Raji (cell line): ENCODE measurements at regions not wholly inside any gene's neighbourhood (a gene's known extent, or its start where the extent isn't known, plus 50 kb on each side); places are given as distances from the start of the nearest gene placed in this dataset.

Experiments used
- POLR2A ChIP-seq: IDR thresholded peaks from 2 replicates; pipeline ENCODE4 v1.6.1; 2011; ENCODE audit warnings: low read depth, low read length, control low read depth; ENCODE audit not compliant: insufficient read depth

- TF ChIP-seq POLR2A, result no peak
These were observed 76.5 kb upstream of the TMEM170B start for GRCh38 chr6:11460837-11461661.

- no peak for TF ChIP-seq POLR2A
These were observed 77.4 kb upstream of the TMEM170B start for GRCh38 chr6:11460001-11460668.

GRCh38 chr6:11459079-11459610 is 78.4 kb upstream of the TMEM170B start:
- 0 out of 2 replicates have a peak, but pooled peaks have one; percentile 17 for TF ChIP-seq POLR2A

- no peak for TF ChIP-seq POLR2A
These were observed 79.0 kb upstream of the TMEM170B start for GRCh38 chr6:11458509-11458908.

- TF ChIP-seq POLR2A, result no peak
These were observed 87.5 kb upstream of the TMEM170B start for GRCh38 chr6:11450037-11450436.

- no peak for TF ChIP-seq POLR2A
These were observed 88.1 kb upstream of the TMEM170B start for GRCh38 chr6:11449408-11449807.

- no peak for TF ChIP-seq POLR2A
These were observed 89.5 kb upstream of the TMEM170B start for GRCh38 chr6:11448038-11448437.

GRCh38 chr6:11447265-11447664 is 90.3 kb upstream of the TMEM170B start:
- TF ChIP-seq POLR2A, result no peak

- TF ChIP-seq POLR2A, result no peak
These were observed 92.4 kb upstream of the TMEM170B start for GRCh38 chr6:11445146-11445545.

GRCh38 chr6:11442495-11442894 is 95.1 kb upstream of the TMEM170B start:
- TF ChIP-seq POLR2A, result no peak

GRCh38 chr6:11439876-11440275 is 97.7 kb upstream of the TMEM170B start:
- TF ChIP-seq POLR2A, result no peak

GRCh38 chr6:11439017-11439420 is 98.5 kb upstream of the TMEM170B start:
- TF ChIP-seq POLR2A, result no peak

GRCh38 chr6:11437824-11438459 is 99.6 kb upstream of the TMEM170B start:
- TF ChIP-seq POLR2A, result no peak

- no peak for TF ChIP-seq POLR2A
These were observed 100.9 kb upstream of the TMEM170B start for GRCh38 chr6:11436508-11437096.
